Neural cell (in vitro differentiated cells): ENCODE measurements at regions not wholly inside any gene's neighbourhood (a gene's known extent, or its start where the extent isn't known, plus 50 kb on each side); places are given as distances from the start of the nearest gene placed in this dataset.

Source experiments
- EZH2 ChIP-seq: fragments of 200-600, 300-800 bp; shearing (Covaris generic), sonication (generic); IDR thresholded peaks from 2 replicates; pipeline ENCODE4 v1.6.1; 2014; ENCODE audit warnings: antibody characterized with exemption, low read length, borderline replicate concordance, mild to moderate bottlenecking; ENCODE audit not compliant: insufficient read depth, poor library complexity, severe bottlenecking
- TF ChIP-seq, protein P1 (sequence below): fragments of 450-650 bp; IDR thresholded peaks from 2 replicates; pipeline ENCODE4 v1.5.1; 2014; ENCODE audit warnings: antibody characterized with exemption, mild to moderate bottlenecking, moderate library complexity; ENCODE audit not compliant: poor library complexity, severe bottlenecking

DNA sequence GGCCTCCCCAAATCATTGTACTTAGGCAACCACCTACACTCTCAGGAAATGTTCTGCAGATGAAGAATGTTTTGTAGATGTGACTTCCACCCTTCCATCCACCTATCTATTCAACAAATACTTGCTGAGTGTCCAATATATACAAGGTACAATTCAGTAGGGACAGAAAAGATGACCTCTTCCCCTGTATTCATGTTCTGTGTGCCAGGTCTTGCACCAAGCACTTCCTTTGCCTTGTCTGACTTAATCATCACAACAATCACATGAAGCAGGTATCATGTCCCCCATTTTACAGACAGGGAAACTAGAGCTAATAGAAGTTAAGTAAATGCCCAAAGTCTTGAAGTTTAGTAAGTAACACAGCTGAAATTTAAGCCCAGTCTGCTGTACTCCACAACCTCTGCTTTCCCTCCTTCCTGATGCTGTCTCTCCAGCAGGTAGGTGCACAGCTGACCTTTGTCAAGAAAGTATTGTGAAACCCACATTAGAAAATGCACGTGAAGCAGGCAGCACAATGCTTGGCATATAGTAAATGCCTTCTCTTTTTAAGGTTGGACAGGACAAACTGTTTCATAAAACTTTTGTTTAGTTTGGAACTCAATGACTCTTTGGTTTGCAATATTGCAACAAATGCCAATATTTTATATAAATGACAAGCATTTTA, 296.5 kb downstream of the DEPDC1B start:
- no peak for TF ChIP-seq EZH2
- TF ChIP-seq, protein P1, sequence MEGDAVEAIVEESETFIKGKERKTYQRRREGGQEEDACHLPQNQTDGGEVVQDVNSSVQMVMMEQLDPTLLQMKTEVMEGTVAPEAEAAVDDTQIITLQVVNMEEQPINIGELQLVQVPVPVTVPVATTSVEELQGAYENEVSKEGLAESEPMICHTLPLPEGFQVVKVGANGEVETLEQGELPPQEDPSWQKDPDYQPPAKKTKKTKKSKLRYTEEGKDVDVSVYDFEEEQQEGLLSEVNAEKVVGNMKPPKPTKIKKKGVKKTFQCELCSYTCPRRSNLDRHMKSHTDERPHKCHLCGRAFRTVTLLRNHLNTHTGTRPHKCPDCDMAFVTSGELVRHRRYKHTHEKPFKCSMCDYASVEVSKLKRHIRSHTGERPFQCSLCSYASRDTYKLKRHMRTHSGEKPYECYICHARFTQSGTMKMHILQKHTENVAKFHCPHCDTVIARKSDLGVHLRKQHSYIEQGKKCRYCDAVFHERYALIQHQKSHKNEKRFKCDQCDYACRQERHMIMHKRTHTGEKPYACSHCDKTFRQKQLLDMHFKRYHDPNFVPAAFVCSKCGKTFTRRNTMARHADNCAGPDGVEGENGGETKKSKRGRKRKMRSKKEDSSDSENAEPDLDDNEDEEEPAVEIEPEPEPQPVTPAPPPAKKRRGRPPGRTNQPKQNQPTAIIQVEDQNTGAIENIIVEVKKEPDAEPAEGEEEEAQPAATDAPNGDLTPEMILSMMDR, result no peak
